K562 (cell line): ENCODE measurements at regions not wholly inside any gene's neighbourhood (a gene's known extent, or its start where the extent isn't known, plus 50 kb on each side); places are given as distances from the start of the nearest gene placed in this dataset.

Experiments
- ATAC-seq: fragments of 200-7000 bp; cut with Tn5 transposase; 3 replicates; pipeline ENCODE4 v1.9.1; 2020; ENCODE audit warnings: moderate library complexity
- BruUV-seq: library from RNA; stranded (reverse); fragments of 400-500 nt; replicated peaks from 2 replicates; lab custom pipeline; 2021; lab: Mats Ljungman, UMichigan
- CTCF ChIA-PET: fragments of 300-600 bp; formaldehyde crosslinking; extraction: SDS; loops from one replicate; lab custom pipeline; 2021; ENCODE audit warnings: low intra/inter-chr PET ratio; lab: Yijun Ruan, JAX
- POLR2A ChIA-PET: fragments of 300-600, 350-650 bp; sonication (Branson Sonifier 250); formaldehyde crosslinking; extraction: SDS; loops from one replicate; lab custom pipeline; 2021; ENCODE audit warnings: antibody characterized with exemption, inconsistent platforms; lab: Yijun Ruan, JAX
- DNase-seq, 4 experiments: peaks; one replicate each; pipeline versions ENCODE4 v3.0.0 to v3.0.0-alpha.2; 2011 to 2018; ENCODE audit warnings: low spot score in 3 of 4, mixed read lengths in 3 of 4; ENCODE audit errors: extremely low read depth in 1 of 4
- FAIRE-seq: peaks from 2 replicates; lab custom pipeline; 2011; peaks lifted over from hg19 to GRCh38; lab: Jason Lieb, UNC
- H2AFZ ChIP-seq: 2 replicates; pipeline ENCODE4 v1.6.0; 2011; ENCODE audit warnings: low read depth, low read length, control low read depth, inconsistent platforms
- H3K27ac ChIP-seq: fragments of 200-600 bp; 3 replicates; pipeline ENCODE4 v1.8.0; 2011; ENCODE audit warnings: low read depth, mild to moderate bottlenecking, control low read depth, inconsistent platforms, low read length, moderate library complexity, mixed read lengths; ENCODE audit errors: extremely low read depth
- H3K27me3 ChIP-seq, 2 experiments: fragments of 300-600 bp in 1 of 2; 2 replicates in 1 of 2; 3 replicates in 1 of 2; pipeline versions ENCODE4 v1.6.0 to v1.8.0; 2011; ENCODE audit warnings: inconsistent platforms in 2 of 2, low read length in 2 of 2, mild to moderate bottlenecking in 1 of 2, mixed read lengths in 1 of 2, moderate library complexity in 1 of 2; ENCODE audit not compliant: control insufficient read depth in 2 of 2, insufficient read depth in 2 of 2
- H3K36me3 ChIP-seq: fragments of 300-600 bp; 3 replicates; pipeline ENCODE4 v1.8.0; 2011; ENCODE audit warnings: mild to moderate bottlenecking, low read length, inconsistent platforms; ENCODE audit not compliant: control insufficient read depth, insufficient read depth
- H3K4me1 ChIP-seq, 2 experiments: fragments of 200-600 bp in 1 of 2; replicated peaks in 1 of 2; 2 replicates in 1 of 2; 3 replicates in 1 of 2; pipeline versions ENCODE4 v1.5.1 to v1.8.0; 2011; ENCODE audit warnings: inconsistent platforms in 2 of 2, low read length in 2 of 2, mild to moderate bottlenecking in 1 of 2, mixed read lengths in 1 of 2, moderate library complexity in 1 of 2; ENCODE audit not compliant: control insufficient read depth in 2 of 2, insufficient read depth in 2 of 2
- H3K4me2 ChIP-seq: 2 replicates; pipeline ENCODE4 v1.6.1; 2011; ENCODE audit warnings: low read length, control low read depth, inconsistent platforms, mixed read lengths; ENCODE audit not compliant: insufficient read depth
- H3K4me3 ChIP-seq: fragments of 200-600 bp; sonication (generic), shearing (Covaris generic); 2 replicates; pipeline ENCODE4 v1.5.1; 2016; ENCODE audit warnings: control low read depth, inconsistent platforms
- H3K79me2 ChIP-seq: fragments of 200-600 bp; 3 replicates; pipeline ENCODE4 v1.8.0; 2011; ENCODE audit warnings: low read length, inconsistent platforms; ENCODE audit not compliant: control insufficient read depth, insufficient read depth
- H3K9ac ChIP-seq, 2 experiments: 2 replicates each; pipeline versions ENCODE4 v1.6.0 to v1.6.1; 2011; ENCODE audit warnings: low read depth in 2 of 2, low read length in 2 of 2, control low read depth in 1 of 2, inconsistent platforms in 1 of 2, mild to moderate bottlenecking in 1 of 2, mixed read lengths in 1 of 2; ENCODE audit not compliant: insufficient read depth in 1 of 2
- H3K9me1 ChIP-seq: one replicate; pipeline ENCODE4 v1.6.0; 2011; ENCODE audit warnings: inconsistent platforms, mild to moderate bottlenecking, low read length, moderate library complexity; ENCODE audit not compliant: control insufficient read depth, insufficient read depth
- H3K9me3 ChIP-seq: replicated peaks from 2 replicates; pipeline ENCODE4 v1.5.1; 2011; ENCODE audit warnings: low read depth, low read length, inconsistent platforms; ENCODE audit not compliant: control insufficient read depth, insufficient read depth
- H4K20me1 ChIP-seq: replicated peaks from 2 replicates; pipeline ENCODE4 v1.6.1; 2011; ENCODE audit warnings: low read length, inconsistent platforms, mixed read lengths; ENCODE audit not compliant: control insufficient read depth, insufficient read depth
- CBX8 ChIP-seq: fragments of 200-600 bp; sonication (generic); IDR thresholded peaks from 2 replicates; pipeline ENCODE4 v1.6.1; 2012; ENCODE audit warnings: borderline replicate concordance, mixed run types, low read depth, mild to moderate bottlenecking, moderate library complexity, mixed read lengths, low read length, control low read depth, inconsistent platforms; ENCODE audit not compliant: poor library complexity, severe bottlenecking; ENCODE audit errors: extremely low read depth
- DACH1 ChIP-seq: fragments of 450-650 bp; IDR thresholded peaks from 2 replicates; pipeline ENCODE4 v1.6.1; 2018; ENCODE audit not compliant: partially characterized antibody
- ETV6 ChIP-seq, 3 experiments: fragments of 150-350 bp in 1 of 3; sonication (generic) in 1 of 3; formaldehyde crosslinking in 1 of 3; IDR thresholded peaks; 2 replicates each; pipeline versions ENCODE4 v1.6.1 to v1.8.0; 2014 to 2022; ENCODE audit warnings: borderline replicate concordance in 2 of 3, low read depth in 2 of 3, antibody characterized with exemption in 1 of 3, low read length in 1 of 3, mild to moderate bottlenecking in 1 of 3, missing genetic modification reagents in 1 of 3
- FOXA3 ChIP-seq, 2 experiments: fragments of 450-650 bp in 1 of 2; sonication (generic) in 1 of 2; formaldehyde crosslinking; IDR thresholded peaks in 1 of 2; conservative IDR thresholded peaks in 1 of 2; 2 replicates each; pipeline versions ENCODE4 v1.4.0 to v1.8.0; 2020 to 2022; ENCODE audit warnings: mild to moderate bottlenecking in 2 of 2, missing genetic modification reagents in 1 of 2
- GABPA ChIP-seq: fragments of 200-800 bp; sonication (Bioruptor generic); conservative IDR thresholded peaks from 2 replicates; pipeline ENCODE4 v1.6.1; 2016; ENCODE audit warnings: low read depth, missing genetic modification characterization, missing compliant biosample characterization
- HDAC3 ChIP-seq: fragments of 450-650 bp; IDR thresholded peaks from 2 replicates; pipeline ENCODE4 v1.6.1; 2018; ENCODE audit warnings: borderline replicate concordance, mild to moderate bottlenecking, moderate library complexity; ENCODE audit not compliant: partially characterized antibody
- HES1 ChIP-seq: fragments of 450-650 bp; IDR thresholded peaks from 2 replicates; pipeline ENCODE4 v1.6.1; 2016; ENCODE audit warnings: low read depth, mild to moderate bottlenecking, moderate library complexity
- POU5F1 ChIP-seq: fragments of 150-350 bp; IDR thresholded peaks from 2 replicates; pipeline ENCODE4 v1.6.1; 2014; ENCODE audit warnings: borderline replicate concordance, low read length, low read depth, mild to moderate bottlenecking; ENCODE audit not compliant: partially characterized antibody
- RBBP5 ChIP-seq: fragments of 200-600 bp; sonication (generic); IDR thresholded peaks from 2 replicates; pipeline ENCODE4 v1.6.1; 2012; ENCODE audit warnings: borderline replicate concordance, mild to moderate bottlenecking, low read length, control low read depth, inconsistent platforms; ENCODE audit not compliant: insufficient read depth, poor library complexity, severe bottlenecking
- RNF2 ChIP-seq: sonication (generic); IDR thresholded peaks from 2 replicates; pipeline ENCODE4 v1.6.1; 2016
- TCFL5 ChIP-seq: fragments of 250-450 bp; sonication (Bioruptor Pico); conservative IDR thresholded peaks from 2 replicates; pipeline ENCODE4 v1.6.1; 2021; ENCODE audit warnings: mild to moderate bottlenecking, moderate library complexity, matching md5 sums
- TOE1 ChIP-seq, 2 experiments: fragments of 450-650 bp in 1 of 2; sonication (generic) in 1 of 2; formaldehyde crosslinking in 1 of 2; IDR thresholded peaks; 2 replicates each; pipeline versions ENCODE4 v1.7.1 to v1.8.0; 2016 to 2022; ENCODE audit warnings: borderline replicate concordance in 2 of 2, mild to moderate bottlenecking in 2 of 2, antibody characterized with exemption in 1 of 2, inconsistent platforms in 1 of 2, low read depth in 1 of 2, missing genetic modification reagents in 1 of 2, moderate library complexity in 1 of 2
- ZC3H8 ChIP-seq: fragments of 450-650 bp; IDR thresholded peaks from 2 replicates; pipeline ENCODE4 v1.6.1; 2017
- ZNF282 ChIP-seq: sonication (generic); formaldehyde crosslinking; IDR thresholded peaks from 2 replicates; pipeline ENCODE4 v1.8.1; 2023; ENCODE audit warnings: missing genetic modification reagents
- ZNF699 ChIP-seq: fragments of 250-450 bp; sonication (Bioruptor Pico); IDR thresholded peaks from 2 replicates; pipeline ENCODE4 v1.8.0; 2021; ENCODE audit warnings: mild to moderate bottlenecking, moderate library complexity; ENCODE audit not compliant: insufficient replicate concordance
- WGBS: fragments of 100-300 bp; shearing (Covaris generic); methylation state at CpG from one replicate; pipeline ENCODE4 v1.1.6; 2016; ENCODE audit warnings: low coverage, mixed read lengths; ENCODE audit not compliant: insufficient coverage; ENCODE audit errors: missing lambda C conversion rate; 5-methylcytosine and 5-hydroxymethylcytosine counted together
- in situ Hi-C: fragments of 300-500 bp; cut with MboI; formaldehyde crosslinking; loops from 4 replicates; pipeline ENCODE4 v1.15.0; 2018; ENCODE audit warnings: inconsistent platforms, mixed read lengths
- intact Hi-C: fragments of 100-400 bp; cut with micrococcal nuclease; formaldehyde crosslinking; loops from 2 replicates; pipeline ENCODE4 v1.14.2; 2022
- TF ChIP-seq, protein P1 (sequence below): sonication (generic); formaldehyde crosslinking; IDR thresholded peaks from 2 replicates; pipeline ENCODE4 v1.8.1; 2023; ENCODE audit warnings: mild to moderate bottlenecking, missing genetic modification reagents, moderate library complexity
- TF ChIP-seq, protein P2 (sequence below): fragments of 250-450 bp; sonication (Bioruptor Pico); IDR thresholded peaks from 2 replicates; pipeline ENCODE4 v1.8.0; 2021; ENCODE audit warnings: moderate library complexity, mild to moderate bottlenecking, inconsistent platforms

DNA sequence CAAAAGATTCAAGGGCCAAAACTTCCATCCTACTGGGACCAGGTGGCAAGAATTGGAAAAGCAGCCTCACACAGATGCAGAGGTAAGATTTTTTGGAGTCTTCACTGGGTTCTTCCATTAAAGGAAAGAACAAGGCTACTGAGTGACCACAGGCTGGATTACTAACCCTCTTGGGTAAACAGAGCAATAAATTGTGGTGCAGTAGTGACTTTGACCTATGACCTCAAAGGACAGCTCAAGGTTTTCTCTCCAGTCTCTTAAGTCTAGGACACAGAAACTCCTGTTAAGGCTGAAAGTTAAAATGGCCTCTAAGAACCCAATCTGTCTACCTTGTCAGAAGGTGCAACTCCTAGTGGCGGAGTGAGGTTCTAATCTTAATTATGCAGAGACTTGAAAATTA lies 464.9 kb downstream of the SMARCA1 start (continued):
- TF ChIP-seq HES1 (no peak), GABPA (no peak), FOXA3 (CRISPR knock-in tag; conservative IDR thresholded peaks at IDR 0.05 in 1 of 2, IDR thresholded peaks at IDR 0.05 in 1 of 2) (no peak), TOE1 (IDR thresholded peaks at IDR 0.05; ENCODE audit: borderline replicate concordance) (no peak), TOE1 (CRISPR knock-in tag; IDR thresholded peaks at IDR 0.05; ENCODE audit: borderline replicate concordance, low read depth) (no peak), ZC3H8 (no peak)
- TF ChIP-seq, protein P1, sequence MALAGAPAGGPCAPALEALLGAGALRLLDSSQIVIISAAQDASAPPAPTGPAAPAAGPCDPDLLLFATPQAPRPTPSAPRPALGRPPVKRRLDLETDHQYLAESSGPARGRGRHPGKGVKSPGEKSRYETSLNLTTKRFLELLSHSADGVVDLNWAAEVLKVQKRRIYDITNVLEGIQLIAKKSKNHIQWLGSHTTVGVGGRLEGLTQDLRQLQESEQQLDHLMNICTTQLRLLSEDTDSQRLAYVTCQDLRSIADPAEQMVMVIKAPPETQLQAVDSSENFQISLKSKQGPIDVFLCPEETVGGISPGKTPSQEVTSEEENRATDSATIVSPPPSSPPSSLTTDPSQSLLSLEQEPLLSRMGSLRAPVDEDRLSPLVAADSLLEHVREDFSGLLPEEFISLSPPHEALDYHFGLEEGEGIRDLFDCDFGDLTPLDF (CRISPR knock-in tag), result no peak

DNA sequence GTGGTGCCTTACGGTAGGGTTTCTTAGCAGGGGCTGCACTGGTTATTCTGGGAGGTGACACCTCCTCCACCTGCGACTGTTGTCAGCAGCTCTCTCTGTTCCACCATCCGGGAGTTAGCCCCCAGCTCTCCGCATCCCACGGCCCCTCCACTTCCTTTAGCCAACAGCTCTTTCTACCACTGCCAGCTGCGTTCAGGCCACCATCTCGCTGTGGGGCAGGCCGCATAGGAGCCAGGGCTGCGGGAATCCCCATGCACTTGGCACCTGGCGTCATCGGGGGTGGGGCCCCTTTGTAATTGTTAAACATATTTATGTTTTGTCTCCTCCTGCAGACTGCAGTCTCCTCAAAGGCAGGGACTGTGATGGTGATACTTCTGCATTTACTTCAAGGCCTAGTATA lies 480.2 kb downstream of the SMARCA1 start:
- Histone ChIP-seq H4K20me1 (no peaks in the 10 kb centered on the region), H3K27me3 (no peaks in the 10 kb centered on the region), H3K36me3 (no peaks in the 10 kb centered on the region), H2AFZ (no peak overlapping the region), H3K9ac (no peak overlapping the region), H3K4me2 (no peak overlapping the region), H3K4me1 (no peaks in the 10 kb centered on the region), H3K4me3 (no peak overlapping the region), H3K27ac (no peak overlapping the region), H3K79me2 (no peaks in the 10 kb centered on the region), H3K9me3 (no peaks in the 10 kb centered on the region), H3K9me1 (no peaks in the 10 kb centered on the region)
- ChIA-PET CTCF (no interaction called here), POLR2A (no interaction called here)
- DNase-seq, result no peak
- WGBS, result 3% methylated on average over 9 of the region's 11 CpGs
- no TSS peak for BruUV-seq
- in situ Hi-C loops, result no loop called here
- intact Hi-C loops, result no loop called here
- ATAC-seq, result no peak
- FAIRE-seq, result no peak
- TF ChIP-seq HDAC3 (no peak), RNF2 (no peak), ETV6 (IDR thresholded peaks at IDR 0.05; ENCODE audit: borderline replicate concordance in 1 of 2, low read depth in 2 of 2, low read length in 1 of 2) (no peak), ETV6 (CRISPR knock-in tag; IDR thresholded peaks at IDR 0.05; ENCODE audit: borderline replicate concordance) (no peak), DACH1 (no peak), CBX8 (no peak), ZNF282 (CRISPR knock-in tag) (no peak), RBBP5 (no peak), ZNF699 (CRISPR knock-in tag) (no peak), POU5F1 (no peak), TCFL5 (CRISPR knock-in tag) (no peak)
- TF ChIP-seq, protein P2, sequence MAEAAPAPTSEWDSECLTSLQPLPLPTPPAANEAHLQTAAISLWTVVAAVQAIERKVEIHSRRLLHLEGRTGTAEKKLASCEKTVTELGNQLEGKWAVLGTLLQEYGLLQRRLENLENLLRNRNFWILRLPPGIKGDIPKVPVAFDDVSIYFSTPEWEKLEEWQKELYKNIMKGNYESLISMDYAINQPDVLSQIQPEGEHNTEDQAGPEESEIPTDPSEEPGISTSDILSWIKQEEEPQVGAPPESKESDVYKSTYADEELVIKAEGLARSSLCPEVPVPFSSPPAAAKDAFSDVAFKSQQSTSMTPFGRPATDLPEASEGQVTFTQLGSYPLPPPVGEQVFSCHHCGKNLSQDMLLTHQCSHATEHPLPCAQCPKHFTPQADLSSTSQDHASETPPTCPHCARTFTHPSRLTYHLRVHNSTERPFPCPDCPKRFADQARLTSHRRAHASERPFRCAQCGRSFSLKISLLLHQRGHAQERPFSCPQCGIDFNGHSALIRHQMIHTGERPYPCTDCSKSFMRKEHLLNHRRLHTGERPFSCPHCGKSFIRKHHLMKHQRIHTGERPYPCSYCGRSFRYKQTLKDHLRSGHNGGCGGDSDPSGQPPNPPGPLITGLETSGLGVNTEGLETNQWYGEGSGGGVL, result no peak
